GM12801 (cell line): ENCODE measurements at regions not wholly inside any gene's neighbourhood (a gene's known extent, or its start where the extent isn't known, plus 50 kb on each side); places are given as distances from the start of the nearest gene placed in this dataset.
A peak's percentile ranks its signal among the peaks of the same experiment; 100 is the strongest.

Experiments
- CTCF ChIP-seq: IDR thresholded peaks from one replicate; pipeline ENCODE4 v1.5.1; 2011; ENCODE audit warnings: control low read depth; ENCODE audit not compliant: insufficient read length; ENCODE audit errors: extremely low read depth

DNA sequence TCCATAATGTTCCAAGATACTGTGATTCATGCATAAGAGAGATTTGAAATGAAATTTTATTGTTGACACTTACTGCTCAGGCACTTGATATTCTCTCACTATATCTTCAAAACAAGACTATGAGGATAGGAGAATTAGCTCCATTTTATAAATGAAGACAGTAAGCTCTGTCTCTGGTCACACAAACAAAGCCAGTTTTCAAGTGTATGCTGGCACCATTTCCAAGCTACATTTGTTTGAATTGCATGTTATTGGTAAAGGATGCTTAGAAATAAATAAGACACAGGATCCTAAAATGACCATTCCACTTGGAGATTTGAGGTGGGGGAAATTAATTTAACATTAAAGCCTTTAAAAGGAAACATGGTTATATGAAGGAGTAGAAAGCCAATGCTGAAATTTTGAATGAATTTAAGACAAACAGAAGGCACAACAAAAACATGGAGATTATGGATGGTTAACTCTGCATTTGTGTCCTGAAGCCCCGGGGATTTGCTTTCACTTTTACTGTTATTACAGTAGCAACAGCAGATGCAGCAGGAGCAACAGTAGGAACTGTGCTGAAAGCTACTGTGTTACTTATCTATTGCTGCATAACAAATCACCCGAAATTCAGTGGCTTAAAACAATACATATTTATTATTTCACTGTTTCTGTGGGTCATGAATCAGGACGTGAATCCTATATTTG is 79.7 kb upstream of the ASTN2 start:
- no peak for TF ChIP-seq CTCF

- TF ChIP-seq CTCF, result no peak
These were observed 77.6 kb upstream of the ASTN2 start for GRCh38 chr9:117492476-117492875.

DNA sequence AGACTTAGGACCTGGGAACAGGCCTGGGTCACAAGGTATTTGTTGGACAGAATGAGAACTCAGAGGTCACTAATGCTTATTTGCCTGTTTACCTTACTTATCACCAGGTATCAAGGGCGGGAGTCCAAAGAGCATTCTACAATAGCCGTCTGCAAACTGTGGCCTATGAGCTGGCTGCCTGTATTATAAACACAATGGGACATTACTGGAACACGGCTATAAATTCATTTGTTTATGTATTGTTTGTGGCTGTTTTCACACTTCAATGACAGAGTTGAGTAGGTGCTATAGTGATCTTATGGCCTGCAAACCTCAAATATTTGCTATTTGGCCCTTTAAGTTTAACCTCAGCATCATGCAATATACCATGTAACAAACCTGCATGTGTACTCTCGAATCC is 76.6 kb upstream of the ASTN2 start:
- TF ChIP-seq CTCF, result no peak

DNA sequence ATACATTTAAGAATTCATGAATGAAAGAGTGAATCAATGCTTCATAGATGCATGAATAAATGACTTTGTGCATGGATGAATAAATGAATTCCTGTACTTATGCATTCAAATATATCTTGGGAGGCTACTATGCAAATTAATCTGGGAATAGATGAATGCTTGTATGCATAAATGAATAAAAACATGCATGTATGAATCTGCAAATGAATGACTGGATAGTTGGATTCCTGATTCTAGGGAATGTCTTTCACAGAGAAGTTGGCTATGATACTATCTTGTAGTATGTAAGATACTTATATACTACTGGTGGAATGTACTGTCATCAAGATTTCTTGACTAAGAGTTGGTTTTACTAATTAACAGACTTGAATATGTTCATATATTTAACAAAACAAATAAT is 75.3 kb upstream of the ASTN2 start:
- no peak for TF ChIP-seq CTCF

GRCh38 chr9:117488659-117489058 is 73.8 kb upstream of the ASTN2 start:
- no peak for TF ChIP-seq CTCF

- peak; percentile 21 for TF ChIP-seq CTCF
These were observed 72.8 kb upstream of the ASTN2 start for GRCh38 chr9:117487555-117488175.

- TF ChIP-seq CTCF, result no peak
These were observed 71.6 kb upstream of the ASTN2 start for GRCh38 chr9:117486426-117486825.
